NCI-H1436 (cell line): ENCODE measurements at regions not wholly inside any gene's neighbourhood (a gene's known extent, or its start where the extent isn't known, plus 50 kb on each side); places are given as distances from the start of the nearest gene placed in this dataset.

Experiments used
- DNase-seq: peaks from one replicate; lab custom pipeline; 2025; lab: John Stamatoyannopoulos, UW

GRCh38 chr16:79931721-79932120 lies 331.2 kb upstream of the MAF start:
- DNase-seq = no peak

GRCh38 chr16:79929260-79929965 lies 328.9 kb upstream of the MAF start:
- no peak for DNase-seq

- no peak for DNase-seq
Measured at GRCh38 chr16:79928142-79928873, 327.8 kb upstream of the MAF start.

GRCh38 chr16:79926451-79927205 lies 326.1 kb upstream of the MAF start:
- no peak for DNase-seq

- DNase-seq = no peak
Measured at GRCh38 chr16:79923431-79923830, 322.9 kb upstream of the MAF start.

- no peak for DNase-seq
Measured at GRCh38 chr16:79920685-79921084, 320.1 kb upstream of the MAF start.

- no peak for DNase-seq
Measured at GRCh38 chr16:79918916-79919315, 318.4 kb upstream of the MAF start.

GRCh38 chr16:79915761-79916160 lies 315.2 kb upstream of the MAF start:
- no peak for DNase-seq

GRCh38 chr16:79914961-79915720 lies 314.6 kb upstream of the MAF start:
- DNase-seq = no peak

GRCh38 chr16:79912592-79913310 lies 312.2 kb upstream of the MAF start:
- DNase-seq = no peak

- DNase-seq = no peak
Measured at GRCh38 chr16:79911660-79912059, 311.1 kb upstream of the MAF start.

GRCh38 chr16:79909571-79909970 lies 309.0 kb upstream of the MAF start:
- no peak for DNase-seq

GRCh38 chr16:79903471-79903870 lies 302.9 kb upstream of the MAF start:
- no peak for DNase-seq

GRCh38 chr16:79902351-79902750 lies 301.8 kb upstream of the MAF start:
- DNase-seq = no peak

- no peak for DNase-seq
Measured at GRCh38 chr16:79901522-79901921, 301.0 kb upstream of the MAF start.

GRCh38 chr16:79899716-79900115 lies 299.2 kb upstream of the MAF start:
- no peak for DNase-seq

- DNase-seq = no peak
Measured at GRCh38 chr16:79899316-79899715, 298.8 kb upstream of the MAF start.

- DNase-seq = no peak
Measured at GRCh38 chr16:79898703-79899102, 298.2 kb upstream of the MAF start.

- no peak for DNase-seq
Measured at GRCh38 chr16:79897453-79898146, 297.1 kb upstream of the MAF start.

GRCh38 chr16:79897104-79897452 lies 296.5 kb upstream of the MAF start:
- no peak for DNase-seq

GRCh38 chr16:79895917-79896203 lies 295.3 kb upstream of the MAF start:
- DNase-seq = no peak
